ENCODE measurements at regions not wholly inside any gene's neighbourhood (a gene's known extent, or its start where the extent isn't known, plus 50 kb on each side); places are given as distances from the start of the nearest gene placed in this dataset.

DNA sequence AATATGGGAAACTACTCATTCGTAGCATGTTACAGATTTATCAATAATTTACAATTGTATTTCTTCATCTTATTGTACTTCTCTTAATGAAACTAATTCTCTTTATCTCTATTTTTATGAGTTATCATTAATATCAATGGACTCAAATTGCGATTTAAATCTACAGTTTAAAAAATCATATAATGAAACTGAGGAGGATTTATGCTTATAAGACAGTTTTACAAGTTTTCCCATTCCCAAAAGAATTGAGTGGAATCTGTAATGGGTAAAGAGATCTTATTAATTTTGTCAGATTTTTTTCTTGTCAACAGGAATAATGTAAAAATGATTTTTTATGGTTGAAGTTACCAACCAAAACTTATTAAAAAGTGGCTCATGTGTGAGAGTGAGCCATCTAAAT, 468.0 kb downstream of the METTL4 start:
- TF ChIP-seq, protein P1, sequence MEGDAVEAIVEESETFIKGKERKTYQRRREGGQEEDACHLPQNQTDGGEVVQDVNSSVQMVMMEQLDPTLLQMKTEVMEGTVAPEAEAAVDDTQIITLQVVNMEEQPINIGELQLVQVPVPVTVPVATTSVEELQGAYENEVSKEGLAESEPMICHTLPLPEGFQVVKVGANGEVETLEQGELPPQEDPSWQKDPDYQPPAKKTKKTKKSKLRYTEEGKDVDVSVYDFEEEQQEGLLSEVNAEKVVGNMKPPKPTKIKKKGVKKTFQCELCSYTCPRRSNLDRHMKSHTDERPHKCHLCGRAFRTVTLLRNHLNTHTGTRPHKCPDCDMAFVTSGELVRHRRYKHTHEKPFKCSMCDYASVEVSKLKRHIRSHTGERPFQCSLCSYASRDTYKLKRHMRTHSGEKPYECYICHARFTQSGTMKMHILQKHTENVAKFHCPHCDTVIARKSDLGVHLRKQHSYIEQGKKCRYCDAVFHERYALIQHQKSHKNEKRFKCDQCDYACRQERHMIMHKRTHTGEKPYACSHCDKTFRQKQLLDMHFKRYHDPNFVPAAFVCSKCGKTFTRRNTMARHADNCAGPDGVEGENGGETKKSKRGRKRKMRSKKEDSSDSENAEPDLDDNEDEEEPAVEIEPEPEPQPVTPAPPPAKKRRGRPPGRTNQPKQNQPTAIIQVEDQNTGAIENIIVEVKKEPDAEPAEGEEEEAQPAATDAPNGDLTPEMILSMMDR (IDR thresholded peaks at IDR 0.05; ENCODE audit: borderline replicate concordance, extremely low read depth, low read length, poor library complexity, severe bottlenecking) = no peak
- no peak for TF ChIP-seq EZH2 (IDR thresholded peaks at IDR 0.05; ENCODE audit: borderline replicate concordance, low read depth, low read length, severe bottlenecking)

Measured in DND-41 (cell line).